ENCODE measurements at regions not wholly inside any gene's neighbourhood (a gene's known extent, or its start where the extent isn't known, plus 50 kb on each side); places are given as distances from the start of the nearest gene placed in this dataset.

DNA sequence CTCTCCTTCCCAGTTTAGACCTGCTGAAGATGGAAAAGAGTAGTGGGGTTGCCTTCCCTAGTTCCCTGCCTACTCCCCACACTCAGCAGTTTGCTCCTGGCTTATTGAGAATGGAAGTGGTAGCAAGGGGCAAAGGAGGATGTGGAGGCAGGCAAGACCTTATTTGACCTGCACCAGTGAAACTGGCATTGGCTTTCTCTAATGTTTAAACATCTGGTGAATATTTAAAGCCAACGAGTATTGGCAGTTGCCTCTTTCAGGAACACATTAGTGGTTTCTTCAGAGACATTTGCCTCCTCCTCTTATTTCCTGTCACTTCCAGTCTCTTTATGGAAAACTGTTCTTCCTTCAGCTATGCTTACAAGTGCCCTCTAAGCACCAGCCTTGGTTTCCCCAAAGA is 62.4 kb upstream of the VAV3 start:
- no peak for TF ChIP-seq EZH2 (IDR thresholded peaks at IDR 0.05; ENCODE audit: low read length)
- TF ChIP-seq, protein P1, sequence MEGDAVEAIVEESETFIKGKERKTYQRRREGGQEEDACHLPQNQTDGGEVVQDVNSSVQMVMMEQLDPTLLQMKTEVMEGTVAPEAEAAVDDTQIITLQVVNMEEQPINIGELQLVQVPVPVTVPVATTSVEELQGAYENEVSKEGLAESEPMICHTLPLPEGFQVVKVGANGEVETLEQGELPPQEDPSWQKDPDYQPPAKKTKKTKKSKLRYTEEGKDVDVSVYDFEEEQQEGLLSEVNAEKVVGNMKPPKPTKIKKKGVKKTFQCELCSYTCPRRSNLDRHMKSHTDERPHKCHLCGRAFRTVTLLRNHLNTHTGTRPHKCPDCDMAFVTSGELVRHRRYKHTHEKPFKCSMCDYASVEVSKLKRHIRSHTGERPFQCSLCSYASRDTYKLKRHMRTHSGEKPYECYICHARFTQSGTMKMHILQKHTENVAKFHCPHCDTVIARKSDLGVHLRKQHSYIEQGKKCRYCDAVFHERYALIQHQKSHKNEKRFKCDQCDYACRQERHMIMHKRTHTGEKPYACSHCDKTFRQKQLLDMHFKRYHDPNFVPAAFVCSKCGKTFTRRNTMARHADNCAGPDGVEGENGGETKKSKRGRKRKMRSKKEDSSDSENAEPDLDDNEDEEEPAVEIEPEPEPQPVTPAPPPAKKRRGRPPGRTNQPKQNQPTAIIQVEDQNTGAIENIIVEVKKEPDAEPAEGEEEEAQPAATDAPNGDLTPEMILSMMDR (optimal IDR thresholded peaks at IDR 0.05 in 1 of 3, IDR thresholded peaks at IDR 0.05 in 1 of 3, conservative IDR thresholded peaks at IDR 0.05 in 1 of 3; ENCODE audit: extremely low read depth in 1 of 3, insufficient read depth in 2 of 3, low read length in 3 of 3): no peak

All from keratinocyte (primary cell).